ENCODE measurements at regions not wholly inside any gene's neighbourhood (a gene's known extent, or its start where the extent isn't known, plus 50 kb on each side); places are given as distances from the start of the nearest gene placed in this dataset.
"Not testable (repeated sequence)": the region's sequence is repeated elsewhere in the genome, so short reads cannot be mapped to it uniquely, and the experiment has no call there.

GRCh38 chr5:122674385-122674784, 100.5 kb upstream of the SNX2 start:
- ATAC-seq = no peak

GRCh38 chr5:122680623-122681350, 94.1 kb upstream of the SNX2 start:
- no peak for ATAC-seq

- no peak for ATAC-seq
Measured at GRCh38 chr5:122683631-122684030, 91.2 kb upstream of the SNX2 start.

- no peak for ATAC-seq
Measured at GRCh38 chr5:122690266-122690665, 84.6 kb upstream of the SNX2 start.

- no peak for ATAC-seq
Measured at GRCh38 chr5:122691931-122692330, 82.9 kb upstream of the SNX2 start.

GRCh38 chr5:122693963-122694362, 80.9 kb upstream of the SNX2 start:
- no peak for ATAC-seq

- no peak for ATAC-seq
Measured at GRCh38 chr5:122694884-122695283, 80.0 kb upstream of the SNX2 start.

GRCh38 chr5:122696735-122697134, 78.1 kb upstream of the SNX2 start:
- not testable (repeated sequence) for ATAC-seq

GRCh38 chr5:122697191-122697590, 77.7 kb upstream of the SNX2 start:
- ATAC-seq = no peak

GRCh38 chr5:122699201-122699600, 75.7 kb upstream of the SNX2 start:
- no peak for ATAC-seq

- peak; percentile 73 to 86 for ATAC-seq
Measured at GRCh38 chr5:122701640-122702523, 73.0 kb upstream of the SNX2 start.

- no peak for ATAC-seq
Measured at GRCh38 chr5:122702524-122702875, 72.4 kb upstream of the SNX2 start.

- ATAC-seq = no peak
Measured at GRCh38 chr5:122703203-122703602, 71.7 kb upstream of the SNX2 start.

- no peak for ATAC-seq
Measured at GRCh38 chr5:122704247-122705036, 70.4 kb upstream of the SNX2 start.

GRCh38 chr5:122705851-122706250, 69.0 kb upstream of the SNX2 start:
- no peak for ATAC-seq

- no peak for ATAC-seq
Measured at GRCh38 chr5:122707796-122708195, 67.1 kb upstream of the SNX2 start.

GRCh38 chr5:122713041-122713440, 61.8 kb upstream of the SNX2 start:
- ATAC-seq = no peak

GRCh38 chr5:122715095-122715494, 59.8 kb upstream of the SNX2 start:
- ATAC-seq = no peak

GRCh38 chr5:122718611-122719010, 56.3 kb upstream of the SNX2 start:
- no peak for ATAC-seq

GRCh38 chr5:122719991-122720746, 54.7 kb upstream of the SNX2 start:
- ATAC-seq = no peak

- ATAC-seq = no peak
Measured at GRCh38 chr5:122721127-122721526, 53.8 kb upstream of the SNX2 start.

- no peak for ATAC-seq
Measured at GRCh38 chr5:122722341-122722740, 52.5 kb upstream of the SNX2 start.
